IMR-90 (cell line): ENCODE measurements at regions not wholly inside any gene's neighbourhood (a gene's known extent, or its start where the extent isn't known, plus 50 kb on each side); places are given as distances from the start of the nearest gene placed in this dataset.

Experiments used
- ATAC-seq: fragments of 200-7000 bp; cut with Tn5 transposase; 2 replicates; pipeline ENCODE4 v1.9.1; 2020; ENCODE audit warnings: low read depth, mild to moderate bottlenecking, moderate library complexity
- BruUV-seq: library from RNA; stranded (reverse); fragments of 400-500 nt; replicated peaks from 2 replicates; lab custom pipeline; 2021; lab: Mats Ljungman, UMichigan
- CTCF ChIA-PET: fragments of 300-600 bp; formaldehyde crosslinking; extraction: SDS; loops from one replicate; lab custom pipeline; 2021; ENCODE audit warnings: antibody characterized with exemption; lab: Yijun Ruan, JAX
- POLR2A ChIA-PET: fragments of 300-600 bp; sonication (Branson Sonifier 250); formaldehyde crosslinking; loops from one replicate; lab custom pipeline; 2022; ENCODE audit warnings: antibody characterized with exemption; ENCODE audit not compliant: unreplicated experiment; lab: Charles Lee
- DNase-seq: peaks from one replicate; pipeline ENCODE4 v3.0.0; 2013
- H2AFZ ChIP-seq: replicated peaks from 2 replicates; pipeline ENCODE3; 2013; ENCODE audit warnings: low read length, mild to moderate bottlenecking; ENCODE audit not compliant: poor library complexity
- H2AK5ac ChIP-seq: 2 replicates; pipeline ENCODE4 v1.6.1; 2013; ENCODE audit warnings: low read depth, low read length, inconsistent platforms
- H2AK9ac ChIP-seq: replicated peaks from 2 replicates; pipeline ENCODE3; 2013; ENCODE audit warnings: mild to moderate bottlenecking, low read depth, low read length, moderate library complexity; ENCODE audit not compliant: poor library complexity
- H2BK120ac ChIP-seq: 2 replicates; pipeline ENCODE4 v1.6.1; 2013; ENCODE audit warnings: low read depth, low read length, inconsistent platforms
- H2BK15ac ChIP-seq: 3 replicates; pipeline ENCODE4 v1.6.1; 2013; ENCODE audit warnings: low read depth, low read length, inconsistent platforms
- H2BK20ac ChIP-seq: 2 replicates; pipeline ENCODE4 v1.6.1; 2013; ENCODE audit warnings: low read depth, mild to moderate bottlenecking, inconsistent platforms, low read length, moderate library complexity
- H2BK5ac ChIP-seq: 2 replicates; pipeline ENCODE4 v1.6.1; 2013; ENCODE audit warnings: mild to moderate bottlenecking, low read depth, low read length, inconsistent platforms; ENCODE audit not compliant: poor library complexity, severe bottlenecking
- H3K14ac ChIP-seq: replicated peaks from 2 replicates; pipeline ENCODE4 v1.6.1; 2013; ENCODE audit warnings: low read depth, low read length, inconsistent platforms
- H3K18ac ChIP-seq: 2 replicates; pipeline ENCODE4 v1.6.1; 2013; ENCODE audit warnings: low read depth, low read length, control low read depth
- H3K23ac ChIP-seq: 2 replicates; pipeline ENCODE4 v1.6.1; 2013; ENCODE audit warnings: low read depth, low read length, inconsistent platforms
- H3K27ac ChIP-seq: 2 replicates; pipeline ENCODE4 v1.5.1; 2013; ENCODE audit warnings: mild to moderate bottlenecking, control low read depth, low read length; ENCODE audit not compliant: insufficient read depth
- H3K27me3 ChIP-seq: 2 replicates; pipeline ENCODE4 v1.6.1; 2013; ENCODE audit warnings: low read length; ENCODE audit not compliant: control insufficient read depth, insufficient read depth
- H3K36me3 ChIP-seq: 2 replicates; pipeline ENCODE4 v1.6.1; 2013; ENCODE audit warnings: low read length, mixed read lengths; ENCODE audit not compliant: control insufficient read depth, insufficient read depth
- H3K4ac ChIP-seq: 2 replicates; pipeline ENCODE4 v1.6.1; 2013; ENCODE audit warnings: low read depth, low read length, inconsistent platforms
- H3K4me1 ChIP-seq: 2 replicates; pipeline ENCODE4 v1.6.1; 2013; ENCODE audit warnings: low read length, mixed read lengths; ENCODE audit not compliant: control insufficient read depth, insufficient read depth
- H3K4me2 ChIP-seq: 2 replicates; pipeline ENCODE4 v1.6.1; 2013; ENCODE audit warnings: low read depth, mild to moderate bottlenecking, control low read depth, low read length, moderate library complexity
- H3K4me3 ChIP-seq: 2 replicates; pipeline ENCODE4 v1.5.1; 2013; ENCODE audit warnings: low read depth, mild to moderate bottlenecking, control low read depth, low read length, moderate library complexity; ENCODE audit not compliant: insufficient read depth
- H3K56ac ChIP-seq: 2 replicates; pipeline ENCODE4 v1.6.1; 2013; ENCODE audit warnings: low read length, inconsistent platforms; ENCODE audit not compliant: insufficient read depth; ENCODE audit errors: extremely low read depth
- H3K79me1 ChIP-seq, 2 experiments: 2 replicates each; pipeline ENCODE4 v1.6.1; 2013; ENCODE audit warnings: low read length in 2 of 2, inconsistent platforms in 1 of 2, low read depth in 1 of 2
- H3K9ac ChIP-seq: 2 replicates; pipeline ENCODE4 v1.6.1; 2013; ENCODE audit warnings: low read depth, low read length, control low read depth
- H3K9me1 ChIP-seq: 2 replicates; pipeline ENCODE4 v1.6.1; 2013; ENCODE audit warnings: low read length, inconsistent platforms; ENCODE audit not compliant: insufficient read depth
- H3K9me3 ChIP-seq: 2 replicates; pipeline ENCODE4 v1.6.1; 2013; ENCODE audit warnings: low read length; ENCODE audit not compliant: control insufficient read depth, insufficient read depth
- H4K20me1 ChIP-seq: 2 replicates; pipeline ENCODE4 v1.6.1; 2013; ENCODE audit warnings: low read length, inconsistent platforms; ENCODE audit not compliant: insufficient read depth
- H4K5ac ChIP-seq: 2 replicates; pipeline ENCODE4 v1.6.1; 2013; ENCODE audit warnings: mild to moderate bottlenecking, low read depth, low read length, control low read depth
- H4K8ac ChIP-seq, 2 experiments: 2 replicates each; pipeline ENCODE4 v1.6.1; 2013; ENCODE audit warnings: low read depth in 2 of 2, low read length in 2 of 2, control low read depth in 1 of 2, inconsistent platforms in 1 of 2
- H4K91ac ChIP-seq: 2 replicates; pipeline ENCODE4 v1.6.1; 2013; ENCODE audit warnings: low read depth, low read length, inconsistent platforms; ENCODE audit not compliant: insufficient read depth
- CHD1 ChIP-seq: IDR thresholded peaks from 2 replicates; pipeline ENCODE4 v1.6.1; 2012; ENCODE audit warnings: low read depth, low read length, improper control_type of control experiment
- FOS ChIP-seq: fragments of 150-350 bp; IDR thresholded peaks from 2 replicates; pipeline ENCODE4 v1.6.1; 2016; ENCODE audit warnings: low read depth, low read length
- MAFK ChIP-seq: IDR thresholded peaks from 2 replicates; pipeline ENCODE4 v1.6.1; 2012; ENCODE audit warnings: low read depth, low read length, improper control_type of control experiment
- MAZ ChIP-seq: IDR thresholded peaks from 2 replicates; pipeline ENCODE4 v1.6.1; 2012; ENCODE audit warnings: low read depth, mild to moderate bottlenecking, low read length, improper control_type of control experiment, moderate library complexity, borderline replicate concordance
- RFX5 ChIP-seq: IDR thresholded peaks from 2 replicates; pipeline ENCODE4 v1.8.0; 2012; ENCODE audit warnings: low read depth, mild to moderate bottlenecking, low read length, moderate library complexity
- WGBS, 2 experiments: methylation state at CpG; one replicate each; pipeline versions ENCODE4 v1.1.5 to v1.1.7; 2013; ENCODE audit warnings: missing lambda C conversion rate in 2 of 2; ENCODE audit not compliant: insufficient read length in 1 of 2; ENCODE audit errors: extremely low coverage in 2 of 2; 5-methylcytosine and 5-hydroxymethylcytosine counted together
- dilution Hi-C: fragments of 300-500 bp; cut with HindIII; formaldehyde crosslinking; loops from one replicate; pipeline ENCODE4 v1.14.3; 2018; ENCODE audit warnings: low sequenced_read_pairs; ENCODE audit not compliant: unreplicated experiment
- in situ Hi-C: fragments of 300-500 bp; cut with MboI; formaldehyde crosslinking; loops from 3 replicates; pipeline ENCODE4 v1.14.3; 2019; ENCODE audit warnings: low sequenced_read_pairs, inconsistent platforms, mixed read lengths
- intact Hi-C: fragments of 100-400 bp; cut with micrococcal nuclease; formaldehyde crosslinking; loops from 2 replicates; pipeline ENCODE4 v1.10.0; 2022
- TF ChIP-seq, protein P1 (sequence below): conservative IDR thresholded peaks from 2 replicates; pipeline ENCODE4 v1.5.1; 2012; ENCODE audit warnings: mild to moderate bottlenecking, low read depth, low read length, improper control_type of control experiment
- TF ChIP-seq, protein P2 (sequence below): fragments of 150-350 bp; IDR thresholded peaks from 2 replicates; pipeline ENCODE4 v1.6.1; 2017; ENCODE audit warnings: mild to moderate bottlenecking, antibody characterized with exemption, low read length, low read depth

DNA sequence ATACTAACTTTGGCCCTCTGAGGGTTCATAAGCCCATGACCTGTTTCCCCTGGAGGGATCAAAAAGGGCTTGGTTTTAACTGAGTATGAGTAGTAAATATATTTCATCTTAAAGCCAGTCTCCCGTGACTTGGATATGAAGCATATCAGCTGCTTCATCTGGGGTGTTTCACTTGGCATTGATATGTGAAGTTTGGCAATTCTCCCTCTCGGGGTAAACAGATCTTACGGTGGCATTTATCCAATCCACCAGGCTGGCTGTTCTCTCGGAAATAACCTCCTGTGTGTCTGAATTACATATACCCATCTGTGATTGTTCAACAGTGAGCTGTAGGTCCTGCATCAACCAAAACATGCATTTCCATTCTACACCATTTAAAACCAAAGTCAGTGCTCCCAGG is 130.7 kb downstream of the ADAM29 start:
- Histone ChIP-seq H4K8ac (no peak overlapping the region), H2AK5ac (no peak overlapping the region), H3K27me3 (no peaks in the 10 kb centered on the region), H2BK20ac (no peak overlapping the region), H4K91ac (no peak overlapping the region), H2BK5ac (no peak overlapping the region), H3K9ac (no peak overlapping the region), H2AK9ac (no peak overlapping the region), H3K23ac (no peak overlapping the region), H3K79me1 (no peaks in the 10 kb centered on the region), H4K20me1 (no peaks in the 10 kb centered on the region), H3K4me1 (no peaks in the 10 kb centered on the region), H2AFZ (no peak overlapping the region), H3K14ac (no peak overlapping the region), H3K27ac (no peak overlapping the region), H3K36me3 (no peaks in the 10 kb centered on the region), H2BK15ac (no peak overlapping the region), H3K56ac (no peak overlapping the region), H3K4me3 (no peak overlapping the region), H2BK120ac (no peak overlapping the region), H3K4ac (no peak overlapping the region), H4K5ac (no peak overlapping the region), H3K18ac (no peak overlapping the region), H3K4me2 (no peak overlapping the region), H3K9me3 (0 out of 2 replicates have a peak, but pooled peaks cover 3% of the 10 kb centered on the region), H3K9me1 (no peaks in the 10 kb centered on the region)
- CTCF ChIA-PET = no interaction called here
- POLR2A ChIA-PET = no interaction called here
- DNase-seq (no peak), ATAC-seq (no peak)
- WGBS, 2 experiments = no CpG with 5 or more reads among the region's 4 CpGs
- intact Hi-C loops (no loop called here), dilution Hi-C loops (no loop called here), in situ Hi-C loops (no loop called here)
- BruUV-seq = no TSS peak
- TF ChIP-seq, protein P1, sequence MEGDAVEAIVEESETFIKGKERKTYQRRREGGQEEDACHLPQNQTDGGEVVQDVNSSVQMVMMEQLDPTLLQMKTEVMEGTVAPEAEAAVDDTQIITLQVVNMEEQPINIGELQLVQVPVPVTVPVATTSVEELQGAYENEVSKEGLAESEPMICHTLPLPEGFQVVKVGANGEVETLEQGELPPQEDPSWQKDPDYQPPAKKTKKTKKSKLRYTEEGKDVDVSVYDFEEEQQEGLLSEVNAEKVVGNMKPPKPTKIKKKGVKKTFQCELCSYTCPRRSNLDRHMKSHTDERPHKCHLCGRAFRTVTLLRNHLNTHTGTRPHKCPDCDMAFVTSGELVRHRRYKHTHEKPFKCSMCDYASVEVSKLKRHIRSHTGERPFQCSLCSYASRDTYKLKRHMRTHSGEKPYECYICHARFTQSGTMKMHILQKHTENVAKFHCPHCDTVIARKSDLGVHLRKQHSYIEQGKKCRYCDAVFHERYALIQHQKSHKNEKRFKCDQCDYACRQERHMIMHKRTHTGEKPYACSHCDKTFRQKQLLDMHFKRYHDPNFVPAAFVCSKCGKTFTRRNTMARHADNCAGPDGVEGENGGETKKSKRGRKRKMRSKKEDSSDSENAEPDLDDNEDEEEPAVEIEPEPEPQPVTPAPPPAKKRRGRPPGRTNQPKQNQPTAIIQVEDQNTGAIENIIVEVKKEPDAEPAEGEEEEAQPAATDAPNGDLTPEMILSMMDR = no peak
- TF ChIP-seq MAZ = no peak
- no peak for TF ChIP-seq RFX5
- TF ChIP-seq MAFK = no peak
- TF ChIP-seq FOS = no peak
- TF ChIP-seq CHD1 = no peak
- TF ChIP-seq, protein P2, sequence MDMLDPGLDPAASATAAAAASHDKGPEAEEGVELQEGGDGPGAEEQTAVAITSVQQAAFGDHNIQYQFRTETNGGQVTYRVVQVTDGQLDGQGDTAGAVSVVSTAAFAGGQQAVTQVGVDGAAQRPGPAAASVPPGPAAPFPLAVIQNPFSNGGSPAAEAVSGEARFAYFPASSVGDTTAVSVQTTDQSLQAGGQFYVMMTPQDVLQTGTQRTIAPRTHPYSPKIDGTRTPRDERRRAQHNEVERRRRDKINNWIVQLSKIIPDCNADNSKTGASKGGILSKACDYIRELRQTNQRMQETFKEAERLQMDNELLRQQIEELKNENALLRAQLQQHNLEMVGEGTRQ = no peak
